Panc1 (cell line): ENCODE measurements at regions not wholly inside any gene's neighbourhood (a gene's known extent, or its start where the extent isn't known, plus 50 kb on each side); places are given as distances from the start of the nearest gene placed in this dataset.

Experiments used
- POLR2AphosphoS5 ChIP-seq: IDR thresholded peaks from 2 replicates; pipeline ENCODE4 v1.6.1; 2012; ENCODE audit warnings: mild to moderate bottlenecking, low read depth, low read length, moderate library complexity
- REST ChIP-seq, 2 experiments: IDR thresholded peaks; 2 replicates each; pipeline ENCODE4 v1.6.1; 2011 to 2012; ENCODE audit warnings: low read depth in 2 of 2, control low read depth in 1 of 2, low read length in 1 of 2, mild to moderate bottlenecking in 1 of 2, moderate library complexity in 1 of 2; ENCODE audit not compliant: insufficient read depth in 1 of 2
- SIN3A ChIP-seq: IDR thresholded peaks from 2 replicates; pipeline ENCODE4 v1.6.1; 2012; ENCODE audit warnings: low read depth, mild to moderate bottlenecking, low read length, moderate library complexity, borderline replicate concordance; ENCODE audit not compliant: insufficient read depth
- TCF7L2 ChIP-seq: IDR thresholded peaks from 2 replicates; pipeline ENCODE4 v1.6.1; 2011; ENCODE audit warnings: mild to moderate bottlenecking, low read depth, low read length, inconsistent platforms
- TF ChIP-seq, protein P1 (sequence below): fragments of 450-650 bp; IDR thresholded peaks from 2 replicates; pipeline ENCODE4 v1.5.1; 2017; ENCODE audit warnings: mild to moderate bottlenecking

GRCh38 chr5:124650147-124650561 lies 96.3 kb downstream of the ZNF608 start:
- TF ChIP-seq, protein P1, sequence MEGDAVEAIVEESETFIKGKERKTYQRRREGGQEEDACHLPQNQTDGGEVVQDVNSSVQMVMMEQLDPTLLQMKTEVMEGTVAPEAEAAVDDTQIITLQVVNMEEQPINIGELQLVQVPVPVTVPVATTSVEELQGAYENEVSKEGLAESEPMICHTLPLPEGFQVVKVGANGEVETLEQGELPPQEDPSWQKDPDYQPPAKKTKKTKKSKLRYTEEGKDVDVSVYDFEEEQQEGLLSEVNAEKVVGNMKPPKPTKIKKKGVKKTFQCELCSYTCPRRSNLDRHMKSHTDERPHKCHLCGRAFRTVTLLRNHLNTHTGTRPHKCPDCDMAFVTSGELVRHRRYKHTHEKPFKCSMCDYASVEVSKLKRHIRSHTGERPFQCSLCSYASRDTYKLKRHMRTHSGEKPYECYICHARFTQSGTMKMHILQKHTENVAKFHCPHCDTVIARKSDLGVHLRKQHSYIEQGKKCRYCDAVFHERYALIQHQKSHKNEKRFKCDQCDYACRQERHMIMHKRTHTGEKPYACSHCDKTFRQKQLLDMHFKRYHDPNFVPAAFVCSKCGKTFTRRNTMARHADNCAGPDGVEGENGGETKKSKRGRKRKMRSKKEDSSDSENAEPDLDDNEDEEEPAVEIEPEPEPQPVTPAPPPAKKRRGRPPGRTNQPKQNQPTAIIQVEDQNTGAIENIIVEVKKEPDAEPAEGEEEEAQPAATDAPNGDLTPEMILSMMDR: no peak
- TF ChIP-seq POLR2AphosphoS5 (no peak), SIN3A (no peak), REST (IDR thresholded peaks at IDR 0.05; ENCODE audit: insufficient read depth in 1 of 2, low read depth in 2 of 2, low read length in 1 of 2) (no peak), TCF7L2 (no peak)
